Panc1 (cell line): ENCODE measurements at regions not wholly inside any gene's neighbourhood (a gene's known extent, or its start where the extent isn't known, plus 50 kb on each side); places are given as distances from the start of the nearest gene placed in this dataset.

Experiments used
- ATAC-seq: fragments of 200-7000 bp; cut with Tn5 transposase; 2 replicates; pipeline ENCODE4 v1.9.1; 2020; ENCODE audit warnings: mild to moderate bottlenecking, moderate library complexity
- BruUV-seq: library from RNA; stranded (reverse); fragments of 400-500 nt; replicated peaks from 2 replicates; lab custom pipeline; 2021; lab: Mats Ljungman, UMichigan
- CTCF ChIA-PET: fragments of 300-600 bp; sonication (Branson Sonifier 250); formaldehyde crosslinking; loops from one replicate; lab custom pipeline; 2022; ENCODE audit warnings: antibody characterized with exemption; lab: Charles Lee
- POLR2A ChIA-PET: fragments of 300-600 bp; sonication (Branson Sonifier 250); formaldehyde crosslinking; loops from one replicate; lab custom pipeline; 2022; ENCODE audit warnings: antibody characterized with exemption; lab: Charles Lee
- DNase-seq: peaks from one replicate; pipeline ENCODE4 v3.0.0-alpha.2; 2010; ENCODE audit warnings: low read depth, low spot score
- H3K27ac ChIP-seq: 2 replicates; pipeline ENCODE4 v1.5.1; 2011; ENCODE audit warnings: mild to moderate bottlenecking, low read length, inconsistent platforms
- H3K27me3 ChIP-seq: fragments of 200-500 bp; sonication (Bioruptor generic); 2 replicates; pipeline ENCODE4 v1.6.0; 2014; ENCODE audit warnings: low read length, inconsistent platforms; ENCODE audit not compliant: control insufficient read depth, insufficient read depth
- H3K36me3 ChIP-seq: fragments of 200-500 bp; sonication (Bioruptor generic); 2 replicates; pipeline ENCODE4 v1.5.1; 2014; ENCODE audit warnings: inconsistent platforms, mild to moderate bottlenecking, low read length, moderate library complexity; ENCODE audit not compliant: control insufficient read depth, insufficient read depth
- H3K4me1 ChIP-seq: 2 replicates; pipeline ENCODE4 v1.5.1; 2011; ENCODE audit warnings: inconsistent platforms, mild to moderate bottlenecking, low read length, moderate library complexity; ENCODE audit not compliant: control insufficient read depth, insufficient read depth
- H3K4me3 ChIP-seq, 2 experiments: 2 replicates each; pipeline ENCODE4 v1.5.1; 2011 to 2012; ENCODE audit warnings: low read depth in 2 of 2, low read length in 2 of 2, mild to moderate bottlenecking in 2 of 2, inconsistent platforms in 1 of 2, moderate library complexity in 1 of 2
- H3K9me3 ChIP-seq: fragments of 200-500 bp; sonication (Bioruptor generic); 2 replicates; pipeline ENCODE4 v1.5.1; 2014; ENCODE audit warnings: low read depth, mild to moderate bottlenecking, inconsistent platforms, low read length, moderate library complexity; ENCODE audit not compliant: control insufficient read depth, insufficient read depth
- POLR2AphosphoS5 ChIP-seq: IDR thresholded peaks from 2 replicates; pipeline ENCODE4 v1.6.1; 2012; ENCODE audit warnings: mild to moderate bottlenecking, low read depth, low read length, moderate library complexity
- SIN3A ChIP-seq: IDR thresholded peaks from 2 replicates; pipeline ENCODE4 v1.6.1; 2012; ENCODE audit warnings: low read depth, mild to moderate bottlenecking, low read length, moderate library complexity, borderline replicate concordance; ENCODE audit not compliant: insufficient read depth
- TCF7L2 ChIP-seq: IDR thresholded peaks from 2 replicates; pipeline ENCODE4 v1.6.1; 2011; ENCODE audit warnings: mild to moderate bottlenecking, low read depth, low read length, inconsistent platforms
- in situ Hi-C: cut with HindIII; loops from 2 replicates; pipeline ENCODE4 v1.10.0; 2016; ENCODE audit warnings: low sequenced_read_pairs, low pct_unique_long_range_greater_than_20kb
- intact Hi-C: fragments of 100-400 bp; cut with micrococcal nuclease; formaldehyde crosslinking; loops from one replicate; pipeline ENCODE4 v1.10.0; 2022; ENCODE audit not compliant: unreplicated experiment
- TF ChIP-seq, protein P1 (sequence below): fragments of 450-650 bp; IDR thresholded peaks from 2 replicates; pipeline ENCODE4 v1.5.1; 2017; ENCODE audit warnings: mild to moderate bottlenecking
- TF ChIP-seq, protein P2 (sequence below), 2 experiments: IDR thresholded peaks; 2 replicates each; pipeline ENCODE4 v1.6.1; 2011 to 2012; ENCODE audit warnings: low read depth in 2 of 2, control low read depth in 1 of 2, low read length in 1 of 2, mild to moderate bottlenecking in 1 of 2, moderate library complexity in 1 of 2; ENCODE audit not compliant: insufficient read depth in 1 of 2

DNA sequence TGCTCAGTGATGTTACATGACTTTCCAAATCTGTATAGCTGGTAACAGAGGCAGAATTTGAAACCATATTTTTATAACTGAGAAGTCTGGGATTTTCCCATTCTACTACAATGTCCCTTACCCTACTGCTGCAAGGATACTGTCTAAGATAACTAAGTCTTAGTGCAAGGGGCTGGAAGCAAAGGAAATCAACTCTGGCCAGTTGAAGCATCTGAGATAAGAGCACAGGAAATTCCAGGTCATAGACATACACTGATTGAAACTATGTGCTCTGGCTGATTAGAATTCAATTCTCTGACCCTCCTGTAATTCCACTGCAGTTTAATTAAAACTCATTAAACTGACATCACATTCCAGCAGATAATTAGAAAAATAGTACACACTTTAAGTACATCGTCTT, 267.7 kb upstream of the C1orf87 start:
- POLR2A ChIA-PET, result no interaction called here
- in situ Hi-C loops (no loop called here), intact Hi-C loops (no loop called here)
- Histone ChIP-seq H3K4me1 (no peaks in the 10 kb centered on the region), H3K27me3 (no peaks in the 10 kb centered on the region), H3K27ac (no peak overlapping the region), H3K36me3 (no peaks in the 10 kb centered on the region), H3K9me3 (no peaks in the 10 kb centered on the region), H3K4me3 (no peak overlapping the region)
- CTCF ChIA-PET, result no interaction called here
- ATAC-seq (no peak), DNase-seq (no peak)
- BruUV-seq, result no TSS peak
- TF ChIP-seq TCF7L2, result no peak
- TF ChIP-seq, protein P1, sequence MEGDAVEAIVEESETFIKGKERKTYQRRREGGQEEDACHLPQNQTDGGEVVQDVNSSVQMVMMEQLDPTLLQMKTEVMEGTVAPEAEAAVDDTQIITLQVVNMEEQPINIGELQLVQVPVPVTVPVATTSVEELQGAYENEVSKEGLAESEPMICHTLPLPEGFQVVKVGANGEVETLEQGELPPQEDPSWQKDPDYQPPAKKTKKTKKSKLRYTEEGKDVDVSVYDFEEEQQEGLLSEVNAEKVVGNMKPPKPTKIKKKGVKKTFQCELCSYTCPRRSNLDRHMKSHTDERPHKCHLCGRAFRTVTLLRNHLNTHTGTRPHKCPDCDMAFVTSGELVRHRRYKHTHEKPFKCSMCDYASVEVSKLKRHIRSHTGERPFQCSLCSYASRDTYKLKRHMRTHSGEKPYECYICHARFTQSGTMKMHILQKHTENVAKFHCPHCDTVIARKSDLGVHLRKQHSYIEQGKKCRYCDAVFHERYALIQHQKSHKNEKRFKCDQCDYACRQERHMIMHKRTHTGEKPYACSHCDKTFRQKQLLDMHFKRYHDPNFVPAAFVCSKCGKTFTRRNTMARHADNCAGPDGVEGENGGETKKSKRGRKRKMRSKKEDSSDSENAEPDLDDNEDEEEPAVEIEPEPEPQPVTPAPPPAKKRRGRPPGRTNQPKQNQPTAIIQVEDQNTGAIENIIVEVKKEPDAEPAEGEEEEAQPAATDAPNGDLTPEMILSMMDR, result no peak
- no peak for TF ChIP-seq SIN3A
- TF ChIP-seq, protein P2, sequence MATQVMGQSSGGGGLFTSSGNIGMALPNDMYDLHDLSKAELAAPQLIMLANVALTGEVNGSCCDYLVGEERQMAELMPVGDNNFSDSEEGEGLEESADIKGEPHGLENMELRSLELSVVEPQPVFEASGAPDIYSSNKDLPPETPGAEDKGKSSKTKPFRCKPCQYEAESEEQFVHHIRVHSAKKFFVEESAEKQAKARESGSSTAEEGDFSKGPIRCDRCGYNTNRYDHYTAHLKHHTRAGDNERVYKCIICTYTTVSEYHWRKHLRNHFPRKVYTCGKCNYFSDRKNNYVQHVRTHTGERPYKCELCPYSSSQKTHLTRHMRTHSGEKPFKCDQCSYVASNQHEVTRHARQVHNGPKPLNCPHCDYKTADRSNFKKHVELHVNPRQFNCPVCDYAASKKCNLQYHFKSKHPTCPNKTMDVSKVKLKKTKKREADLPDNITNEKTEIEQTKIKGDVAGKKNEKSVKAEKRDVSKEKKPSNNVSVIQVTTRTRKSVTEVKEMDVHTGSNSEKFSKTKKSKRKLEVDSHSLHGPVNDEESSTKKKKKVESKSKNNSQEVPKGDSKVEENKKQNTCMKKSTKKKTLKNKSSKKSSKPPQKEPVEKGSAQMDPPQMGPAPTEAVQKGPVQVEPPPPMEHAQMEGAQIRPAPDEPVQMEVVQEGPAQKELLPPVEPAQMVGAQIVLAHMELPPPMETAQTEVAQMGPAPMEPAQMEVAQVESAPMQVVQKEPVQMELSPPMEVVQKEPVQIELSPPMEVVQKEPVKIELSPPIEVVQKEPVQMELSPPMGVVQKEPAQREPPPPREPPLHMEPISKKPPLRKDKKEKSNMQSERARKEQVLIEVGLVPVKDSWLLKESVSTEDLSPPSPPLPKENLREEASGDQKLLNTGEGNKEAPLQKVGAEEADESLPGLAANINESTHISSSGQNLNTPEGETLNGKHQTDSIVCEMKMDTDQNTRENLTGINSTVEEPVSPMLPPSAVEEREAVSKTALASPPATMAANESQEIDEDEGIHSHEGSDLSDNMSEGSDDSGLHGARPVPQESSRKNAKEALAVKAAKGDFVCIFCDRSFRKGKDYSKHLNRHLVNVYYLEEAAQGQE (IDR thresholded peaks at IDR 0.05; ENCODE audit: insufficient read depth in 1 of 2, low read depth in 2 of 2, low read length in 1 of 2), result no peak
- no peak for TF ChIP-seq POLR2AphosphoS5

DNA sequence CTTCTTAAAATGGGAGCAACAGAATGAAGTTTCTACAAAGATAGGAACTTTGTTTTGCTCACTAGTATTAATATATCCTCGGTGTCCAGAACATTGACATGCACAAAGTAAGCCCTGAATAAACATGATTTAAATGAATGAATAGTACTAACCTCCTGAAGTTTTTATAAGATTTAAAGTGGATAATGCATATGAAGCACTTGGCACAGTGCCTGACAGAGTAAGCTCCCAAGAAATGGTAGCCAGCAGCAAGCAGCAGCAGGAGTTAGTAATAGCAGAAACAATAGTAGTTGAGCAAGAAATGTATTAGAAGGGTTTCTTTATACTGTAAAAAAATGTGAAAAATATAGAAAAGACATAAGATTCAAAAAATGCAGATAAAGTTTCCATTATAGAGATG, 258.1 kb upstream of the C1orf87 start:
- ChIA-PET CTCF (no interaction called here), POLR2A (no interaction called here)
- Histone ChIP-seq H3K4me3 (no peak overlapping the region), H3K27ac (no peak overlapping the region), H3K9me3 (no peaks in the 10 kb centered on the region), H3K27me3 (no peaks in the 10 kb centered on the region), H3K4me1 (no peaks in the 10 kb centered on the region), H3K36me3 (no peaks in the 10 kb centered on the region)
- BruUV-seq, result no TSS peak
- intact Hi-C loops (no loop called here), in situ Hi-C loops (no loop called here)
- DNase-seq (no peak), ATAC-seq (no peak)
- no peak for TF ChIP-seq SIN3A
- TF ChIP-seq TCF7L2, result no peak

DNA sequence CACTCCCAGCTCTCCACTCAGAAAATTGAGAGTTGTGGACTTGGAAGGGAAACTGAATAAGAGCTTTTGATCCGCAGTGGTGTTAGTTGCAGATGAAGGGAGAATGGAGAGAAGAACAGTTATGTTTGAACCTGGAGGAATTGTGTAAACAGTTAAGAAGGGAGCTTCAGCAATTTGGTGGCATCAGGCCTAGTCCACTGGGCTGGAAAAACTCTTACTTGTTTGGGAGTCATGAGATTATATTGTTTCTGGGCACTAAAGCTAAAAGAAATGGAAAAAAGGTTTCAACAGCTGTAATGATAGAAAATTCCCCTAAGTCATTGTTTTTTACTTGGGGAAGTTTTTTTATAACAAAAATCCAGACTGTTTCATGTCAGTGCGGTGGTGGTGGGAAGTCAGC, 256.1 kb upstream of the C1orf87 start:
- Histone ChIP-seq H3K9me3 (no peaks in the 10 kb centered on the region), H3K4me1 (no peaks in the 10 kb centered on the region), H3K27ac (no peak overlapping the region), H3K4me3 (no peak overlapping the region), H3K36me3 (no peaks in the 10 kb centered on the region), H3K27me3 (no peaks in the 10 kb centered on the region)
- ChIA-PET CTCF (no interaction called here), POLR2A (no interaction called here)
- BruUV-seq, result no TSS peak
- in situ Hi-C loops (no loop called here), intact Hi-C loops (no loop called here)
- DNase-seq (no peak), ATAC-seq (no peak)
- TF ChIP-seq, protein P2 (IDR thresholded peaks at IDR 0.05; ENCODE audit: insufficient read depth in 1 of 2, low read depth in 2 of 2, low read length in 1 of 2), result no peak
- TF ChIP-seq POLR2AphosphoS5 (no peak), SIN3A (no peak), TCF7L2 (no peak)
- TF ChIP-seq, protein P1, result no peak
